K562 (cell line): ENCODE measurements at regions not wholly inside any gene's neighbourhood (a gene's known extent, or its start where the extent isn't known, plus 50 kb on each side); places are given as distances from the start of the nearest gene placed in this dataset.

Experiments
- ARNT ChIP-seq, 2 experiments: fragments of 450-650 bp; IDR thresholded peaks; 2 replicates each; pipeline ENCODE4 v1.6.1; 2016; ENCODE audit warnings: mild to moderate bottlenecking in 1 of 2
- DACH1 ChIP-seq: fragments of 450-650 bp; IDR thresholded peaks from 2 replicates; pipeline ENCODE4 v1.6.1; 2018; ENCODE audit not compliant: partially characterized antibody
- ESRRA ChIP-seq: fragments of 450-650 bp; IDR thresholded peaks from 2 replicates; pipeline ENCODE4 v1.6.1; 2014; ENCODE audit warnings: low read depth, mild to moderate bottlenecking, moderate library complexity, borderline replicate concordance
- FIP1L1 ChIP-seq: fragments of 200-400 bp; formaldehyde crosslinking; IDR thresholded peaks from 2 replicates; pipeline ENCODE4 v1.6.1; 2018; ENCODE audit warnings: mild to moderate bottlenecking, low read depth, low read length; ENCODE audit not compliant: poor library complexity, severe bottlenecking
- FOXK2 ChIP-seq, 2 experiments: fragments of 450-650 bp; IDR thresholded peaks in 1 of 2; conservative IDR thresholded peaks in 1 of 2; 2 replicates each; pipeline ENCODE4 v1.6.1; 2016; ENCODE audit warnings: low read depth in 2 of 2, mild to moderate bottlenecking in 1 of 2
- HMBOX1 ChIP-seq: sonication (generic); IDR thresholded peaks from 2 replicates; pipeline ENCODE4 v1.6.1; 2016
- MIER1 ChIP-seq: fragments of 450-650 bp; IDR thresholded peaks from 2 replicates; pipeline ENCODE4 v1.6.1; 2016; ENCODE audit warnings: antibody characterized with exemption, mild to moderate bottlenecking, low read depth
- NFE2 ChIP-seq: IDR thresholded peaks from 2 replicates; pipeline ENCODE4 v1.6.1; 2014; ENCODE audit warnings: antibody characterized with exemption, low read depth
- NFIX ChIP-seq: fragments of 250-450 bp; sonication (Bioruptor Pico); IDR thresholded peaks from 2 replicates; pipeline ENCODE4 v1.4.0; 2020; ENCODE audit warnings: low read depth, mild to moderate bottlenecking, moderate library complexity
- PHF21A ChIP-seq: fragments of 450-650 bp; IDR thresholded peaks from 2 replicates; pipeline ENCODE4 v1.6.1; 2017; ENCODE audit warnings: low read depth, borderline replicate concordance
- SMARCE1 ChIP-seq: fragments of 450-650 bp; IDR thresholded peaks from 2 replicates; pipeline ENCODE4 v1.7.1; 2016; ENCODE audit warnings: mild to moderate bottlenecking
- ZBTB5 ChIP-seq: fragments of 450-650 bp; IDR thresholded peaks from 2 replicates; pipeline ENCODE4 v1.6.1; 2017; ENCODE audit warnings: antibody characterized with exemption
- TF ChIP-seq, protein P1 (sequence below), 2 experiments: fragments of 450-650 bp; IDR thresholded peaks; 2 replicates each; pipeline ENCODE4 v1.6.1; 2018; ENCODE audit warnings: mild to moderate bottlenecking in 2 of 2, low read depth in 1 of 2; ENCODE audit not compliant: partially characterized antibody in 2 of 2
- TF ChIP-seq, protein P2 (sequence below): fragments of 250-450 bp; sonication (Bioruptor Pico); IDR thresholded peaks from 2 replicates; pipeline ENCODE4 v1.5.0; 2021; ENCODE audit warnings: mild to moderate bottlenecking, moderate library complexity
- TF ChIP-seq, protein P3 (sequence below): fragments of 250-450 bp; sonication (Bioruptor Pico); IDR thresholded peaks from 2 replicates; pipeline ENCODE4 v1.8.0; 2021; ENCODE audit warnings: mild to moderate bottlenecking, moderate library complexity

- TF ChIP-seq MIER1: no peak
- TF ChIP-seq PHF21A: no peak
- TF ChIP-seq ZBTB5: no peak
- no peak for TF ChIP-seq NFE2
- TF ChIP-seq, protein P1, sequence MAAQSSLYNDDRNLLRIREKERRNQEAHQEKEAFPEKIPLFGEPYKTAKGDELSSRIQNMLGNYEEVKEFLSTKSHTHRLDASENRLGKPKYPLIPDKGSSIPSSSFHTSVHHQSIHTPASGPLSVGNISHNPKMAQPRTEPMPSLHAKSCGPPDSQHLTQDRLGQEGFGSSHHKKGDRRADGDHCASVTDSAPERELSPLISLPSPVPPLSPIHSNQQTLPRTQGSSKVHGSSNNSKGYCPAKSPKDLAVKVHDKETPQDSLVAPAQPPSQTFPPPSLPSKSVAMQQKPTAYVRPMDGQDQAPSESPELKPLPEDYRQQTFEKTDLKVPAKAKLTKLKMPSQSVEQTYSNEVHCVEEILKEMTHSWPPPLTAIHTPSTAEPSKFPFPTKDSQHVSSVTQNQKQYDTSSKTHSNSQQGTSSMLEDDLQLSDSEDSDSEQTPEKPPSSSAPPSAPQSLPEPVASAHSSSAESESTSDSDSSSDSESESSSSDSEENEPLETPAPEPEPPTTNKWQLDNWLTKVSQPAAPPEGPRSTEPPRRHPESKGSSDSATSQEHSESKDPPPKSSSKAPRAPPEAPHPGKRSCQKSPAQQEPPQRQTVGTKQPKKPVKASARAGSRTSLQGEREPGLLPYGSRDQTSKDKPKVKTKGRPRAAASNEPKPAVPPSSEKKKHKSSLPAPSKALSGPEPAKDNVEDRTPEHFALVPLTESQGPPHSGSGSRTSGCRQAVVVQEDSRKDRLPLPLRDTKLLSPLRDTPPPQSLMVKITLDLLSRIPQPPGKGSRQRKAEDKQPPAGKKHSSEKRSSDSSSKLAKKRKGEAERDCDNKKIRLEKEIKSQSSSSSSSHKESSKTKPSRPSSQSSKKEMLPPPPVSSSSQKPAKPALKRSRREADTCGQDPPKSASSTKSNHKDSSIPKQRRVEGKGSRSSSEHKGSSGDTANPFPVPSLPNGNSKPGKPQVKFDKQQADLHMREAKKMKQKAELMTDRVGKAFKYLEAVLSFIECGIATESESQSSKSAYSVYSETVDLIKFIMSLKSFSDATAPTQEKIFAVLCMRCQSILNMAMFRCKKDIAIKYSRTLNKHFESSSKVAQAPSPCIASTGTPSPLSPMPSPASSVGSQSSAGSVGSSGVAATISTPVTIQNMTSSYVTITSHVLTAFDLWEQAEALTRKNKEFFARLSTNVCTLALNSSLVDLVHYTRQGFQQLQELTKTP (IDR thresholded peaks at IDR 0.05; ENCODE audit: low read depth in 1 of 2, partially characterized antibody in 2 of 2): peak; percentile 28 to 55
- no peak for TF ChIP-seq NFIX
- TF ChIP-seq FIP1L1: no peak
- TF ChIP-seq HMBOX1: peak; percentile 52
- no peak for TF ChIP-seq FOXK2 (conservative IDR thresholded peaks at IDR 0.05 in 1 of 2, IDR thresholded peaks at IDR 0.05 in 1 of 2; ENCODE audit: low read depth in 2 of 2)
- TF ChIP-seq, protein P2, sequence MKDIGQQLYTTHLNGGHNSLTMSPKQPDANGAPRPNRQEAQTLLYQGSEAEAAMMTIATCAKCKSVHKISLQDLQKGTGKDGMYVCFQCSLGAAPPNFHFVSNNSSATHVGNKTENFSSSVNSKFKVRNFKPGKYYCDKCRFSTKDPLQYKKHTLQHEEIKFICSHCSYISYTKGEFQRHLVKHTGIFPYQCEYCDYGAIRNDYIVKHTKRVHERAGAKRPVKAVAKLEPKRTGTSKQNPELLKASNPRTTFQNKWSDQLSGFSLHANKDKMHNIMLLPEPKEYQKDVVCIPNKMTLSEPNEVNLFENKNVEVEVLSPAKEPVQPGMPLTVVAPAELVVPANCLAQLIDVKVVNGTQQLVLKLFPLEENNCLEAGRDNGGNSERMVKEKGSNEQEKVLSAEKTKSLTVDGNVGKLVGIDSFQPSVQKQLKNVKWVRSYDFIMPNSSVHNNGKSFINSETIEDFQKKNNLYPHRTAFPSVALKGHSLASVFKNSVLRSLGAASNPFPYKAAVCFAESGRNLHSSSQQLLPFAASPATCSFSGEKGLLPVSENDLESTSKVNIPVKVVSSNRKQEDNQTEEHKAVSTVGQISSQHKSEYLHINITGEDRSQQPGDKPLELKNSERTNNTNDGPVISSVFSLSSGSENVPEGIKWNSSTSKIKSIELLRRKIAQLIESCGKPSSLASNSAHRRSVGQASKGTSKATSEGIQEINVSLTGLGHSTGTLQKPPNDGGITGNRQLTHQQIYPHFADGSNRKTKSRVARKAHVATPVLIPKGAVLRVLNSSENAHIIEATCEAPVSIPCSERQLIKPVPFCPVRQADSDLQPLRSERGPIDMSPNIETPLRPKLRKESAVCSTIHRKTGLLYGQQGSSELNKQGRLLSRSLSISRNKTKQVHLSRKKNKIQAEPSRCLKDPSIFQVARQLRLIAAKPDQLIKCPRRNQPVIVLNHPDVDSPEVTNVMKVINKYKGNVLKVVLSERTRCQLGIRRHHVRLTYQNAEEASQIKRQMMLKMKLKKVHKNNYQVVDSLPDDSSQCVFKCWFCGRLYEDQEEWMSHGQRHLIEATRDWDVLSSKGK (CRISPR knock-in tag): no peak
- no peak for TF ChIP-seq ARNT (IDR thresholded peaks at IDR 0.05)
- TF ChIP-seq, protein P3, sequence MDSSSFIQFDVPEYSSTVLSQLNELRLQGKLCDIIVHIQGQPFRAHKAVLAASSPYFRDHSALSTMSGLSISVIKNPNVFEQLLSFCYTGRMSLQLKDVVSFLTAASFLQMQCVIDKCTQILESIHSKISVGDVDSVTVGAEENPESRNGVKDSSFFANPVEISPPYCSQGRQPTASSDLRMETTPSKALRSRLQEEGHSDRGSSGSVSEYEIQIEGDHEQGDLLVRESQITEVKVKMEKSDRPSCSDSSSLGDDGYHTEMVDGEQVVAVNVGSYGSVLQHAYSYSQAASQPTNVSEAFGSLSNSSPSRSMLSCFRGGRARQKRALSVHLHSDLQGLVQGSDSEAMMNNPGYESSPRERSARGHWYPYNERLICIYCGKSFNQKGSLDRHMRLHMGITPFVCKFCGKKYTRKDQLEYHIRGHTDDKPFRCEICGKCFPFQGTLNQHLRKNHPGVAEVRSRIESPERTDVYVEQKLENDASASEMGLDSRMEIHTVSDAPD: no peak
- TF ChIP-seq SMARCE1: no peak; the same call in none of the 2 replicates
- no peak for TF ChIP-seq DACH1
- no peak for TF ChIP-seq ESRRA
These were observed 288.5 kb upstream of the STXBP5 start (continued) for GRCh38 chr6:146915671-146916127.
